IMR-90 (cell line): ENCODE measurements at regions not wholly inside any gene's neighbourhood (a gene's known extent, or its start where the extent isn't known, plus 50 kb on each side); places are given as distances from the start of the nearest gene placed in this dataset.
"Not testable (repeated sequence)": the region's sequence is repeated elsewhere in the genome, so short reads cannot be mapped to it uniquely, and the experiment has no call there.

Experiments
- ATAC-seq: fragments of 200-7000 bp; cut with Tn5 transposase; 2 replicates; pipeline ENCODE4 v1.9.1; 2020; ENCODE audit warnings: low read depth, mild to moderate bottlenecking, moderate library complexity
- BruUV-seq: library from RNA; stranded (reverse); fragments of 400-500 nt; replicated peaks from 2 replicates; lab custom pipeline; 2021; lab: Mats Ljungman, UMichigan
- CTCF ChIA-PET: fragments of 300-600 bp; formaldehyde crosslinking; extraction: SDS; loops from one replicate; lab custom pipeline; 2021; ENCODE audit warnings: antibody characterized with exemption; lab: Yijun Ruan, JAX
- POLR2A ChIA-PET: fragments of 300-600 bp; sonication (Branson Sonifier 250); formaldehyde crosslinking; loops from one replicate; lab custom pipeline; 2022; ENCODE audit warnings: antibody characterized with exemption; ENCODE audit not compliant: unreplicated experiment; lab: Charles Lee
- DNase-seq: peaks from one replicate; pipeline ENCODE4 v3.0.0; 2013
- H2AFZ ChIP-seq: replicated peaks from 2 replicates; pipeline ENCODE3; 2013; ENCODE audit warnings: low read length, mild to moderate bottlenecking; ENCODE audit not compliant: poor library complexity
- H2AK5ac ChIP-seq: 2 replicates; pipeline ENCODE4 v1.6.1; 2013; ENCODE audit warnings: low read depth, low read length, inconsistent platforms
- H2AK9ac ChIP-seq: replicated peaks from 2 replicates; pipeline ENCODE3; 2013; ENCODE audit warnings: mild to moderate bottlenecking, low read depth, low read length, moderate library complexity; ENCODE audit not compliant: poor library complexity
- H2BK120ac ChIP-seq: 2 replicates; pipeline ENCODE4 v1.6.1; 2013; ENCODE audit warnings: low read depth, low read length, inconsistent platforms
- H2BK15ac ChIP-seq: 3 replicates; pipeline ENCODE4 v1.6.1; 2013; ENCODE audit warnings: low read depth, low read length, inconsistent platforms
- H2BK20ac ChIP-seq: 2 replicates; pipeline ENCODE4 v1.6.1; 2013; ENCODE audit warnings: low read depth, mild to moderate bottlenecking, inconsistent platforms, low read length, moderate library complexity
- H2BK5ac ChIP-seq: 2 replicates; pipeline ENCODE4 v1.6.1; 2013; ENCODE audit warnings: mild to moderate bottlenecking, low read depth, low read length, inconsistent platforms; ENCODE audit not compliant: poor library complexity, severe bottlenecking
- H3K14ac ChIP-seq: replicated peaks from 2 replicates; pipeline ENCODE4 v1.6.1; 2013; ENCODE audit warnings: low read depth, low read length, inconsistent platforms
- H3K18ac ChIP-seq: 2 replicates; pipeline ENCODE4 v1.6.1; 2013; ENCODE audit warnings: low read depth, low read length, control low read depth
- H3K23ac ChIP-seq: 2 replicates; pipeline ENCODE4 v1.6.1; 2013; ENCODE audit warnings: low read depth, low read length, inconsistent platforms
- H3K27ac ChIP-seq: 2 replicates; pipeline ENCODE4 v1.5.1; 2013; ENCODE audit warnings: mild to moderate bottlenecking, control low read depth, low read length; ENCODE audit not compliant: insufficient read depth
- H3K27me3 ChIP-seq: 2 replicates; pipeline ENCODE4 v1.6.1; 2013; ENCODE audit warnings: low read length; ENCODE audit not compliant: control insufficient read depth, insufficient read depth
- H3K36me3 ChIP-seq: 2 replicates; pipeline ENCODE4 v1.6.1; 2013; ENCODE audit warnings: low read length, mixed read lengths; ENCODE audit not compliant: control insufficient read depth, insufficient read depth
- H3K4ac ChIP-seq: 2 replicates; pipeline ENCODE4 v1.6.1; 2013; ENCODE audit warnings: low read depth, low read length, inconsistent platforms
- H3K4me1 ChIP-seq: 2 replicates; pipeline ENCODE4 v1.6.1; 2013; ENCODE audit warnings: low read length, mixed read lengths; ENCODE audit not compliant: control insufficient read depth, insufficient read depth
- H3K4me2 ChIP-seq: 2 replicates; pipeline ENCODE4 v1.6.1; 2013; ENCODE audit warnings: low read depth, mild to moderate bottlenecking, control low read depth, low read length, moderate library complexity
- H3K4me3 ChIP-seq: 2 replicates; pipeline ENCODE4 v1.5.1; 2013; ENCODE audit warnings: low read depth, mild to moderate bottlenecking, control low read depth, low read length, moderate library complexity; ENCODE audit not compliant: insufficient read depth
- H3K56ac ChIP-seq: 2 replicates; pipeline ENCODE4 v1.6.1; 2013; ENCODE audit warnings: low read length, inconsistent platforms; ENCODE audit not compliant: insufficient read depth; ENCODE audit errors: extremely low read depth
- H3K79me1 ChIP-seq, 2 experiments: 2 replicates each; pipeline ENCODE4 v1.6.1; 2013; ENCODE audit warnings: low read length in 2 of 2, inconsistent platforms in 1 of 2, low read depth in 1 of 2
- H3K9ac ChIP-seq: 2 replicates; pipeline ENCODE4 v1.6.1; 2013; ENCODE audit warnings: low read depth, low read length, control low read depth
- H3K9me1 ChIP-seq: 2 replicates; pipeline ENCODE4 v1.6.1; 2013; ENCODE audit warnings: low read length, inconsistent platforms; ENCODE audit not compliant: insufficient read depth
- H3K9me3 ChIP-seq: 2 replicates; pipeline ENCODE4 v1.6.1; 2013; ENCODE audit warnings: low read length; ENCODE audit not compliant: control insufficient read depth, insufficient read depth
- H4K20me1 ChIP-seq: 2 replicates; pipeline ENCODE4 v1.6.1; 2013; ENCODE audit warnings: low read length, inconsistent platforms; ENCODE audit not compliant: insufficient read depth
- H4K5ac ChIP-seq: 2 replicates; pipeline ENCODE4 v1.6.1; 2013; ENCODE audit warnings: mild to moderate bottlenecking, low read depth, low read length, control low read depth
- H4K8ac ChIP-seq, 2 experiments: 2 replicates each; pipeline ENCODE4 v1.6.1; 2013; ENCODE audit warnings: low read depth in 2 of 2, low read length in 2 of 2, control low read depth in 1 of 2, inconsistent platforms in 1 of 2
- H4K91ac ChIP-seq: 2 replicates; pipeline ENCODE4 v1.6.1; 2013; ENCODE audit warnings: low read depth, low read length, inconsistent platforms; ENCODE audit not compliant: insufficient read depth
- MAZ ChIP-seq: IDR thresholded peaks from 2 replicates; pipeline ENCODE4 v1.6.1; 2012; ENCODE audit warnings: low read depth, mild to moderate bottlenecking, low read length, improper control_type of control experiment, moderate library complexity, borderline replicate concordance
- WGBS, 2 experiments: methylation state at CpG; one replicate each; pipeline versions ENCODE4 v1.1.5 to v1.1.7; 2013; ENCODE audit warnings: missing lambda C conversion rate in 2 of 2; ENCODE audit not compliant: insufficient read length in 1 of 2; ENCODE audit errors: extremely low coverage in 2 of 2; 5-methylcytosine and 5-hydroxymethylcytosine counted together
- dilution Hi-C: fragments of 300-500 bp; cut with HindIII; formaldehyde crosslinking; loops from one replicate; pipeline ENCODE4 v1.14.3; 2018; ENCODE audit warnings: low sequenced_read_pairs; ENCODE audit not compliant: unreplicated experiment
- in situ Hi-C: fragments of 300-500 bp; cut with MboI; formaldehyde crosslinking; loops from 3 replicates; pipeline ENCODE4 v1.14.3; 2019; ENCODE audit warnings: low sequenced_read_pairs, inconsistent platforms, mixed read lengths
- intact Hi-C: fragments of 100-400 bp; cut with micrococcal nuclease; formaldehyde crosslinking; loops from 2 replicates; pipeline ENCODE4 v1.10.0; 2022

DNA sequence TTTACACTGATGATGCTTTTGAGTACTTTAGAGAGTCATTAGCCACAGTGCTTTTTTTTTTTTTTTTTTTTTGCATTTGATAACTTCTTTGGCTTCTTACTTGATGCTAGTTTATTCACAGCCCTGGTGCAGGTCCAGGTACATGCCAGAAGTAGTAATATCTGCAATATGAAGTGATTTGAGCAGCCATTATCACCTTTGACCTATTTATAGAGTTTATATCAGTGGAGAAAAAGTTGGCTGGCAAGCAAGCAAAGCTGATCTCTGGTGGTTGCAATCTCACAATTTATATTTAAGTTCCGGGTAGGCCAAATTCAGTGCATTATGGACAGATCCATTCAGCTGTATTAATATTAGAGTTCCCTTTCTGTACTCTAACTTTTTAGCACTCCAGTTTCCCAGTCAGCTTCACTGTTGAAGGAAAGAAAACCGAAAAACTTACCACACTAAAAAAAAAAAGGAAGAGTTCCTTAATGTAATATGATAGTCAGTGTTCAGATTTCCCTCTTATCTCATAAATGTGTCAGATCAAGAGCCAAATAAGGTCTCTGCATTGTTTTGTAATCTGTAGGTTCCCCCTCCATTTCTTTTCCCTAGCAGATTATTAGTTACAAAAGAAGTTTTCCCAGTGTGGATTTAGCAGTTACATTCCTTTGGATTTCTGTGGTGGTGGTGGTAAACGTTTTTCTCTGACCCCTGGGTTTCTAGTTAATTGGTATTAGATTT lies 78.6 kb downstream of the HAUS1 start (continued):
- TF ChIP-seq MAZ = no peak

- H3K4me2 ChIP-seq, H3K9ac ChIP-seq, H2BK15ac ChIP-seq, BruUV-seq, H4K91ac ChIP-seq, H4K8ac ChIP-seq, H3K4me3 ChIP-seq, H3K56ac ChIP-seq, H3K23ac ChIP-seq, H3K27me3 ChIP-seq, dilution Hi-C loops, intact Hi-C loops, H3K9me3 ChIP-seq, DNase-seq, H3K9me1 ChIP-seq, H3K27ac ChIP-seq, POLR2A ChIA-PET, H3K4me1 ChIP-seq, ATAC-seq, H2AK9ac ChIP-seq, in situ Hi-C loops, H2BK5ac ChIP-seq, H4K5ac ChIP-seq, H2BK20ac ChIP-seq, H3K4ac ChIP-seq, H3K14ac ChIP-seq, H3K18ac ChIP-seq, H2BK120ac ChIP-seq, H3K36me3 ChIP-seq, H2AFZ ChIP-seq: not testable (repeated sequence)
- CTCF ChIA-PET = interaction anchor here (1.3 kb wide), 1 partner anchor 77 kb away, joined by 3 read pairs; no protein-coding TSS in a partner anchor
- Histone ChIP-seq H3K79me1 (peaks cover 5 to 40% of the 10 kb centered on the region in 2 experiments; a peak in 3 of 4 replicates), H4K20me1 (peaks cover 44% of the 10 kb centered on the region), H2AK5ac (0 out of 2 replicates have a peak overlapping the region, but pooled peaks have one; percentile 28)
- WGBS, 2 experiments = 94% methylated on average over 3 of the region's 9 CpGs; no CpG with 5 or more reads in 1 of the 2 experiments
These were observed 80.1 kb downstream of the HAUS1 start for GRCh38 chr18:46184296-46184695.
